Amniotic stem cell (primary cell): ENCODE measurements at regions not wholly inside any gene's neighbourhood (a gene's known extent, or its start where the extent isn't known, plus 50 kb on each side); places are given as distances from the start of the nearest gene placed in this dataset.

Experiments used
- DNase-seq: peaks from one replicate; lab custom pipeline; 2025; lab: John Stamatoyannopoulos, UW

DNA sequence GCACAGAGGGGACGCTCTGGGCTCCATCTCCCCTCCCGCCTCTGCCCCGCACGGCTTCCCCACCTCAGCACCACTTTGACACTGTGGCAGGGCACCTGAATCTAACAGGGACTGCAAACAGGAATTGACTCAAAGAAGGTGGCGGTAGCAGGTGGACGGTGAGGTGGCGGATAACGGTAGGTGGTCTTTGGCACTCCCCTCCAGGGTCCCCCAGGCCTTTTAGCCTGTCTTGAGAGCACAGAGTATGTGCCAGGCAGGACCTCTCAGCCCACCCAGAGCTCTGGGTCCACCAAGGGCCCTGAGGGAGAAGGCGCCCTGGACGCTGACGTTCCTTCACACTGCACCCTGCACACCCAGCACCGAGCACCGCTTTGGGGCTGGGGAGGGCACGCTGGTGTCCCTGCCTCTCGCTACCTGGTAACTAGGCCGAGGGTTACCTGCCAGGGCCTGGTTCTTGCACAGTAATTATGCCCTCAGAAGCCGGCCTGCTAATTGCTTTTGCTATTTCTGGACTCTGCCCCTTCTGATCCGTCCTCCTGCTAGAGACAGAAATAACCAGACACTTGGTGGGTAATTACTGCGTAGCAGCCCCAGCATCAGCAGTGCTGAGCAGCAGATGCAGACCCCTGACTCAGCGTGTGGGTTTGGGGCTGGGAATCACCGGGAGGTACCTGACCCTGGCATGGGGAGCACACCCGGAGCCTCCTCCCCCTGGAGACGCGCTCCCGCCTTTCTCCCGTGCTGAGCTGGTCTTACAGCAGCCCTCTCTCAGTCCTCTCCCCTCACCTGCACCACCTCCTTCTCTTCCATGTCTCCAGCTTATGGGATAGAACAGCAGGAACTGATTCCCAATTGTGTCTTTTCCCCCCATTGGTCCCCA, 103.3 kb upstream of the B3GAT1 start:
- DNase-seq = no peak

DNA sequence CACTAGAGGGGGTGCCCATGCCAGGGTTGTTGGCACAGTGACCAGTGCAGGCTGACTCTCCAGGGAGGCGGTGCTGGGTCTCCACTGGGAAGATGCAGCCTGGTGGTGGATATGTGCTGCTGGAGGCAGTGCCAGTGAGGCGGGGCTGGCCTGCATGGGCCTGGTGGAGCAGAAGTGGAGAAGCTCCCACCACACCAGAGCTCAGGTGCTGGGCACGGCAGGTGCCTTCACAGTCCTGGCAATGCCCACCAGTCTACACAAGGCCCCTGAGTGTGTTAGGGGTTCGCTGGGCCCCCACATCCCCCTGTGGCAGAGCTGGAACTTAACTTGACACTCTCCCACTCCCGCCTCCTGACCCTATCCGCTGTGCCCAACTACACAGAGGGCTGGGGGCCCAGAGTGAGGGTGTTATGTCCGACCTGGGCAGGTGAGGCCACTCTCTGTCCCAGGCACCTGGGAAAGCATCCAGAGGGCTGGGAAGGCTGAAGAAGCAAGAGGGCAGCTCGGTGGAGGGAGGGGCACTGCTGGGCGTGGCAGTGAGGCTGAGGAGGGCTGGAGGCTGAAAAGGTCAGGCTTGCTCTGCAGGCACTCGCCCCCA, 102.4 kb upstream of the B3GAT1 start:
- no peak for DNase-seq

DNA sequence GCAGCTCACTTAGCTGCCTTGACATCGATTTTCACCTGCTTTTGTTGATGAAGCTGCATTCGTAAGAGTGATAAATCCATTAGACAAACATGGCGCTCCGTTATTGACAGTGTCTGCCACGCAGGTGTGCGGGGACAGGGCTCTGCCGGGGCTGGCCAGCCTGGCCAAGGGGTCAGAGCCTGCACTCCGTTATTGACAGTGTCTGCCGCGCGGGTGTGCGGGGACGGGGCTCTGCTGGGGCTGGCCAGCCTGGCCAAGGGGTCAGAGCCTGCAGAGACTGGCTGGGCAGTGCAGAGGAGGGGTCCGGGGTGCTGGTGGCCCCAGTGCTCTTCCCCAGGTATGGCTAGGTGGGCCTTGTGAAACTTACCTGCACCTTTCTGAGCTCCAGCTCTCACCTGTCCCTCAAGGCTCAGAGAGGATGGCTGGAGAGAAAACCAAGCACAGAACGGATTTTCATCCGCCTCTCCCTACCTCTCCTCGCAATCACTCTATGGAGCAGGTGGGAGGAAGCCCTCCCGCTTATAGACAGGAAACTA, 101.6 kb upstream of the B3GAT1 start:
- no peak for DNase-seq

GRCh38 chr11:134512571-134513538, 100.8 kb upstream of the B3GAT1 start:
- no peak for DNase-seq

- no peak for DNase-seq
Observed at GRCh38 chr11:134512061-134512460, 100.0 kb upstream of the B3GAT1 start.

DNA sequence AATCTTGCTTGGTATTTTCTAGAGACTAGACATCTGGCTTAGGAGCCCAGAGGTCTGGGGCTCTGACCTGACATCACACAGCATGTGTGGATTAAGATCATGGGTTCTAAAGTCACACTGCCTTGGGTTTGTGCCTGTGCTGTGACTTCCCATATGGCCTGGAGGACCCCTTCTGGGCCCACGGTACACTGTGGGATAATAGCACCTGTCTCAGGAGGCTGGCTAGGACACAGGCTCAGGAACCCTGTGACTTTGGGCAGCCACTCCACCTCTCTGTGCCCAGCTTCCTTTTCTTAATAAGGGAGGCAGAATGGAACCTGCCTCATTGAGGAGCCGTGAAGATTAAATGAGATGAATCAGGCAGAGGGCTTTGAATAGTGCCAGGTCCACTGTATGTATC, 99.2 kb upstream of the B3GAT1 start:
- DNase-seq = no peak

DNA sequence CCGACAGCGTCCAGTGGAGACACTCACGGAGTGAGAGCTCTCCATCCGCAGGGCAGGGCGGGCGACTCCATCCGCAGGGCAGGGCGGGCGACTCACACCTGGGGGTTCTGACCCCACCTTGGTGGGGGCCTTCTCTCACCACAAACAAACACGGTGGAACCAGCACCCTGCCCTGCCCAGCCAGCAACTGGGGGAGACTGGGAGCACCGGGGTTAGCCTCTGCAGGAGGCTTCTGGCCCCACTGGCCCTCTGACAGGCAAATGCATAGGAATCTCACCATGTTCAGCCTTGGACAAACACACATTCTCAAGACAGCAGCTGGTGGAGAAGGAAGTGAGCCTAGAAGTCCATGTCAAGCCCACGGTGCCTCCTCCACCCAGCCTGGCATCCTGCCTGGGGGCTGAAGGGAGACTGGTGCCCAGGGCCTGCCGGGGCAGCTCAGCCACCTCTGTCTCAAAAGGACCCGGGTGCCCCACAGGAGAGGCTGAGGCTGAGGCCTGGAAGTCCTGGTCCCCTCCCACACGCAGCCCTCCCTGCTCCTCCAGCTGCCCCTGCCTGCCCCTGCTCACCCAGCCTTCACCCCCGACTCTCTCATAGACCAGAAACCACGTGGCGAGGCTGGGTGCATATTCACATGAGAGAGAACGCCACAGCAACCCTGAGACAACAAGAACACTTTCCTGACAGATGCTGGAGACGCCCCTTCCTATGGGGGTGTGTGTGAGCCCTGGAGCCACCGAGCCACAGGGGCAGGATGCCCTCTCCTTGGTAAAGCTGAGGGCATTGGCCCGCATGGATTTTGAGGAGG, 98.4 kb upstream of the B3GAT1 start:
- DNase-seq = no peak

GRCh38 chr11:134509381-134510232, 97.6 kb upstream of the B3GAT1 start:
- no peak for DNase-seq

DNA sequence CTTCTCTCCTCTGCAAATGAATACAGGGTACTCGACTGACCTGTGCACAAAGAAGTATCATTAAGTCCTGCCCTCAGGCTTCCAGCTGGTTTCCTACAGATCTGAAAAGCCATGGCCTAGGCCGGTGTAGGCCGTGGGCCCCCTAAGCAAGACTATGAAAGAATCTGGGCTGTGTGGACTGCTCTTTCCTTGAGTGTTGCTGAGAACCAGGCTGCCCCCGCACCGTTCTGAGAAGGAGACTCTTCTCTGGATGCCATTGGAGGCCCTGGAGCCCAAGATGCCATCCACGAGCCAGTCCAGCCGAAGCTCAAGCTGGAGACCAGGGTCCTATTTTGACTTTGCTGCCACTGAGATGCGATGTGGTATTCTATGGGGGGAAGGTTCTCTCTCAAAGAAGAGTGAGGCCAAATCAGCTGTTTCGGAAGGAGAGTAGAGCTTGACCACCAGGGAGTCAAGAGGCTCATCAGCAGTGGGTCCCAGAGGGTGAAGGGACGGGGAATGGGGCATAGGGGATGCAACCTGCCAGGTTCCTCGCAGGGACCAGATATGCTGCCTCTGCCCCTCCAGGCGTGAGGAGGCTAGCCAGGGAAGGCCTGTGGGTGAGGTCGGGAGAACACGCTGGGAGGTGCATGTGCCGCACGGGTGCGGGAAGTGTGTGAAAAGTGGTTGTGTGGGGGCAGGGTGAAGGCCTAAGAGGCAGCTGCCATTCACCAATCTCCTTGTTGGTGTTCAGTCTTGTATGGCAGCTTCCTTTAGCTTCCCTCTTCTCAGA, 96.4 kb upstream of the B3GAT1 start:
- no peak for DNase-seq

DNA sequence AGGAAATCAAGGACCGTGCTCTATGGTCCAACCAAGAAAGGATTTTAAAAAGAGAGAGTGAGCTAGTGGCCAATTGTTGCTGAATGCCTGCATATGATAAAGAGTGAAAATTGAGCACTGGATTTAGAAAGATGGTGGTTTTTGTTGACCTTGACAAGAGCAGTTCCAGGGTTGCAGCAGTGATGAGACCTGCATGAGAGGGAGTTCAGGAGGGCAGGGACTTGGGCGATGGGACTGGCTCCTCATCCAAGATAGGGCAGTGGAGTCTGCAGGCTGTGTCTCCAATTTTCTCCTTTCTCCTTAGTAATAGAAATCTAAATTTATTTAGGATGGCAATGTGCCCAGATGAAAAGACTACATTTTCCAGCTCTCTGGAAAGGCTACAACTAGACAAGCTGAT, 94.0 kb upstream of the B3GAT1 start:
- no peak for DNase-seq

- DNase-seq = no peak
Observed at GRCh38 chr11:134505125-134505524, 93.1 kb upstream of the B3GAT1 start.

DNA sequence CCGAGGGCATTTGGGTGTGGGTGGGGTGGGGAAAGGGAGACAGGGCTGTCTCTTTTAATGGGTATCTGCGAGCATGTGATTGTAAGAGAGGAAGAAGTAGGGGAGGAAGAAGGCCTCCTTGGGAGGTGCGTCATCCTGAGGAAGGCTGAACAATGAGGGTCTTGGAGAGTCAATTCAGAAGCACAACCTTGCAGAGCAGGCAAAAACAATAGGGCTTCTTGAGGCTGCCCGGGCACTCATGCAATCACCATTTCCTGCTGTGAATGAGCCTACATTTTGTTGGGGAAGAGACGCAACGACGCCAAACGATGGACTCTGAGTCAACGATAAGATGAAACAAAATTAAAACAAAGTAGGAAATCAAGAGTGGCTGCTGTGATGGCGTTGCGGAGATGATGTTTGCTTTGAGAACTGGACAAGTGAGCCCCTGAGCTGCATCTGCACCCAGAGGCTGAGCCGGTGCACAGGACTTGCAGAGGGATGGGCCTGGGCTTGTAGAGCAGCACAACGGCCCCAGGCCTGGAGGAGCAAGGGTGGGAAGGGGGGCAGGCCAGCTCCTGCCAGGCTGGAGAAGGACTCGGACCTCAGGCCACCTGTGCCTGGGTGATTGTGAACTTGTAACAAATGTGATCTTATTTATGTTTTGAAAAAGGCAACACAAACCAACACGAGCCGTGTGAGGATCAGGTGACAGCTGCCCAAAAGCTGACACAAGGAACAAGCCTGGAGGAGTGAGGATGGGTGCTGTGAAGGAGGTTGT, 92.3 kb upstream of the B3GAT1 start:
- DNase-seq = no peak

DNA sequence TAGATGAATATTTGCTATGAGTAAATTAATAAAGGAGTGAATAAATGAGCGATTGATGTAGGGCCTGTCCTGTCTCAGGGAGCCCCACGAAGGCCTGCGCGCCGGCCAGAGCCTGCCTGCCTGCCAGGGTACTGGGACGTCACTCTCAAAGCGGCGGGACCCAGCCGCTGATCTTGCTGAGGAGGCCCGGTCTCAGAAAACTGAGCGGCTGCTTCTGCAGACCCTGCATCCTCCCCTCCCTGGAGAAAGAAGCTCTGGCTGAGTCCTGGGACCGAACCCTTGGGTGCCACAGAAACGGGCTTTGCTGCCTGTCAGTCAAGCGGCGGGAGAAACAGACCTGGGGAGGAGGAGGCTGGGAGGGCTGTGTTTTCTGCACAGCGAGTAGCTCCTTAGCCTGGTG, 91.6 kb upstream of the B3GAT1 start:
- DNase-seq = no peak

- DNase-seq = no peak
Observed at GRCh38 chr11:134503100-134503499, 91.1 kb upstream of the B3GAT1 start.

- DNase-seq = no peak
Observed at GRCh38 chr11:134502153-134502550, 90.1 kb upstream of the B3GAT1 start.

DNA sequence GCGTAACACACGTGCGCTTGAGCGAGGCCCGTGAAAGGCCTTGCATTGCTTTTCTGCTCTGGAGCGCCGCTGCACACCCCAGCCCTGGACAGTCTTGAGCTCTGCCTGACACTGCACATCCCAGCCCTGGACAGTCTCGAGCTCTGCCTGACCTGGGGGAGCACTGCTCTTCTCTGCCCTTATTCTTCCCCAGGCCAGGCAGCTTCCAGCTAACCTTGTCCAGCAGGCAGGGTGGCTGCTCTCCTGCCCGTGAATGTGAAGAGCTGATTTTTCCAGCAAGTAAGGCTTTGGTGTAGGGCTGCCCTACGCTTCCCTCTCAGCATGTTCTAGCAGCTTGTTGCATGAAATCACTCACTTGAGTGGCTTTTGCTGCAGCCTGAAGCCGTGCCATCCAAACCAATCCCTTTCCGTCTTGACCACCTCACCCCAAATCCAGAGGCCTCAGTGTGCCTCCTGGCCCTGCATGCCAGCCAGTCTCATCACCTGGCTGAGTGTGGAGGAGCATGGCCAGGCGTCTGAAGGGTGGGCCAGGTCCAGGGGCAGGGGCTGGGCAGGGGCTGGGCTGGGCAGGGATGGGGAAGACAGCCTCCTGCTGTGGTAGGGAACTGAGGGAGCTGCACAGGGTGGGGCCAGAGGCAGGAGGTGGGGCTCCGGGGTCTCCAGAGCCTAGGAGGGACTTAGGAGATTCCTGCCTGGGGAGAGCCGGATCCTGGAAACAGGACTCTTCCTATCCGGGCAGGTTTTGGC, 89.5 kb upstream of the B3GAT1 start:
- no peak for DNase-seq

DNA sequence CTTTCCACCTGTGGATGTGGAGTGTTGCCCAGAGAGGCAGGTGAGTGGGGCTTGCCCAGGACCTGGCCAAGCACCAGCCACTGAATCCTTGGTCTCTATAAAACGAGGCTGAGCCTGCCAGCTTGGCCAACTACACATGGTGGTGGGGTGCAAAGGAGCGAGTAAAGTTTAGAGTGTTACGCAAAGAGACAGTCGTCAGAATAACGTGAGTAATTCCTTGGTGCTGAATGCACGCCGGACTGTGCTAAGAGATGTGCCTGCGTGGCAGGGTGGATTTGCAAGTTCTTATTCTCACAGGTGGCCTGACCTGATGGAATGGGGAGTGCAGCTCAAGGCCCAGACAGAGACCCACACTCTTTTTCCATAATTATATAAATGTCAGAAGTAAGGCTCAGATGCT, 88.6 kb upstream of the B3GAT1 start:
- DNase-seq = no peak

DNA sequence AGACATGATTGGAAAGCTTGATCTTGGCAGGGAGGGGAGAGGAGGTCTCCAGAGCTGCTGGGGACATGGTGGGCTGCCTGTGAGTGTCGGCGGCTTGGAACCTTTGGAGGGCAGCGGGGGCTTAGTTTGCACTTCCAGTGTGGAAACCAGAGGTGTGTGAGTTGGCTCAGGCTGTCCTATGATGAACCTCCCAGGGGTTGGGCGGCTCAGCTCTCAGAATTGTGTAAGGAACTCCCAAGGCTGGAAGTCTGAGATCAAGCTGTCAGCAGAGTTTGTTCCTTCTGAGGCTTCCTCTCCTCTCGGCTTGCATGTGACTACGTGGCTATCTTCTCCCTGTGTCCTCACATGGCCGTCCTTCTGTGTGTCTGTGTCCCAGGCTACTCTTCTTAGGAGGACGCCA, 87.9 kb upstream of the B3GAT1 start:
- no peak for DNase-seq
